ENCODE measurements at regions not wholly inside any gene's neighbourhood (a gene's known extent, or its start where the extent isn't known, plus 50 kb on each side); places are given as distances from the start of the nearest gene placed in this dataset.
"Not testable (repeated sequence)": the region's sequence is repeated elsewhere in the genome, so short reads cannot be mapped to it uniquely, and the experiment has no call there.

DNA sequence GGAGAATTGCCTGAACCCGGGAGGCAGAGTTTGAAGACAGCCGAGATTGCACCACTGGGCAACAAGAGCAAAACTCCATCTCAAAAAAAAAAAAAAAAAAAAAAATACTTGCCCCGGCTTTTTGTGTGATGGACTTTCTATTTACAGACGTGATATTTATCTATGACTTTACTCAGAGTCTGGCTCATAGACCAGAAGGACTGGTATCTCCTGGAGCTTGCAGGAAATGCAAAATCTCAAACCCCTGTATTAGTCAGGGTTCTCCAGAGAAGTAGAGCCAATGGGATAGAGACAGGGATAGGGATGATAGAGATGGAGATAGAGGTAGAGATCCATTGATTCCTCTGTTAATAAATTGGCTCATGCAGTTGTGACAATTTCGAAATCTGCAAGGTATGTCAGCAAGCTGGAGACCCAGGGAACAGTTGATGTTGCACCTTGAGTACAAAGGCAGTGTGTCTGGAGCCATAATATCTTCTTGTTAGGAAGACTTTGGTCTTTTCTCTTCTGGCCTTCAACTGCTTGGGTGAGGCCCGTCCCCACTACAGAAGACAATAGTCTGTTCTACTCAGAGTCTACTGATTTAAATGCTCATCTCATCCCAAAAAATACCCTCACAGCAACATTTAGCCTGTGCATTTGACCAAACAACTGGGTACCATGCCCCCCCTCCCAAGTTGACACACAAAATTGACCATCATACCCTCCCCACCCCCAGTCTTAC lies 195.4 kb upstream of the MSX2 start:
- DNase-seq = no peak

DNA sequence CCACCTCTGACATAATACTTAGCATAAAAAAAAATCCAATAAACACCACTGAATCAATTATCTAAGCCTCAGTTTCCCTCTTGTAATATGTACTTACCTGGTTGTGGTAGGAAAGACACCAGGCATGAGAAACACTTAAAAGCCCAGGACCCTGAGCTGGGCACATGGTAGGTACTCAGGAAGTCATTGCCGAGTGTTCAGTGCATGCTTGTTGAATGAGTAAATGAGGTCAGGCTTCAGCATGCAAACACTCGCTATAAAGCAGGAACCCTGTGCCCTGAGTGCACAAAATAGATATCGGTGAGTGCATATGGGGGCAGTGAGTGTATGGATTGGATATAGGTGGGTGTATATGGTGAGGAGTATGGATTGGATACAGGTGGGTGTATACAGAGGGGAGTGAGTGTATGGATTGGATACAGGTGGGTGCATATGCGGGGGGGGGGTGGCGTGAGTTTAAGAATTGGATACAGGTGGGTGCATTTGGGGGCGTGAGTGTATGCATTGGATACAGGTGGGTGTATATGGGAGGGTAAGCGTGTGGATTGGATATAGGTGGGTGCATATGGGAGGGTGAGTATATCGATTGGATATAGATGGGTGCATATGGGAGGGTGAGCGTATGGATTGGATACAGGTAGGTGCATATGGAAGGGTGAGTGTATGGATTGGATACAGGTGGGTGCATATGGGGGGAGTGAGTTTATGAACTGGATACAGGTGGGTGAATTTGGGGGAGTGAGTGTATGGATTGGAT lies 194.3 kb upstream of the MSX2 start:
- no peak for DNase-seq

DNA sequence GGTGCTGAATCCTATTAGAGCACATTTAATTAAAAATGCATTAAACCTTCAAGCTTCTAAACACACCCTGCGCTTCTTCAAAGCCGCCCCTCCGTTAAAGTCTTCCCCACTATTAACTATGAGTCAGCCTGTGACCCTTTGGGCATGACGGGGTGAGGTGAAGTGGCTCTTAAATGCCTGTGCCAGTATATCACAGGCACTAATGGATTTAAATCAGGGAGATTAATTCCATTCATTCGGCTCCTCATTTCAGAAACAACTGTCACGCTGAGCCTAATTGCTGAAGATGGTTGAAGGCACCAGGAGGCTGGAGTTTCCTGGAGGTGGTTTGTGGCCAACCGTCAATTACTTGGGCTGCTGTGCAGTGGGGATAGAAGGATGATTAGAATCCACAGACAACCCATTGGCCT lies 192.6 kb upstream of the MSX2 start:
- peak; percentile 81 for DNase-seq

DNA sequence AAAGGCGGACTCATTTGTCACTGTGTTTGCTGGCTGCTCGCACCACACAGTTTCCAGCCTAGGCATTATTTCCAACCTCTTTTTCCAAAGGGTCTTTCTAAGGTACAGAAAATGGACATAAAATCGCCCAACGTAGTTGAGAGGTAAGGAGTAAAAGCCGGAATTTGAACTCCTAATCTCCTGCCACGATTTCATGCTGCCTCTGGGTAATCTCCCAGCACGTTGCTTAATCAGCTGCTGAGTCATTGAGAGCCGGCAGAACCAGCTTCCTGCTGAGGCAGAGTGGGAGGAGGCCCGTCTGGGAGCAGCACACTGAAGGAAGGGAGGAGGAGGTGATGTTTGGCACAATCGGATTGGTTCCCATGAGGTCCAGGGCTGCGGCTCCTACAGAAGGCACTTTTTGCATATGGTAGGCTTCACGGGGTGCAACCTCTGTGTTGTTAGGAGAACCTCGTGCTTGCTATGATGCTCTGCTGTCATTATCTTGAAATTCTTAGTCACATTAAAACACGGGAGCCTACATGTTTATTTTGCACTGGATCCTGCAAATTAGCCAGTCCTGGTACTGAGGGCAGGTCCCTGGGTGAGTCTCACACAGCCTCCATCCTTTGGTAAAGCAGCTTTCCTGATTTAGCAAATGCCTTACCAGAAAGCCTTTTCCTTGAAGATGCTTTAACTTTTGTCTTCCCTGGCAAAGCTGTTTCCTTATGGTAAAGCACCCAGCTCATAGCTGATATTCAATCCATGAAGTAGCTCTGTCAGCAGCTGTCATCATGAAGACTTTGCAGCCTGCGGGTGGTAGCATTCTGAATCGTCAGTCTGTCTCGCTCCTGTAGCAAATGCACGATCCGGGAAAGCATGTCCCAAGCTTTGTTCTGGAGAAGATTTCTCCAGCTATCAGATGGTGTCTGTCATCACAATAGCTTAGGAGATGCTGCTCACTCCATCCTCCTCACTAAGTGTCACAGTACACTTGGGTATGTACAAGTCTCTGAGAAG lies 191.6 kb upstream of the MSX2 start:
- DNase-seq = peak; percentile 69

DNA sequence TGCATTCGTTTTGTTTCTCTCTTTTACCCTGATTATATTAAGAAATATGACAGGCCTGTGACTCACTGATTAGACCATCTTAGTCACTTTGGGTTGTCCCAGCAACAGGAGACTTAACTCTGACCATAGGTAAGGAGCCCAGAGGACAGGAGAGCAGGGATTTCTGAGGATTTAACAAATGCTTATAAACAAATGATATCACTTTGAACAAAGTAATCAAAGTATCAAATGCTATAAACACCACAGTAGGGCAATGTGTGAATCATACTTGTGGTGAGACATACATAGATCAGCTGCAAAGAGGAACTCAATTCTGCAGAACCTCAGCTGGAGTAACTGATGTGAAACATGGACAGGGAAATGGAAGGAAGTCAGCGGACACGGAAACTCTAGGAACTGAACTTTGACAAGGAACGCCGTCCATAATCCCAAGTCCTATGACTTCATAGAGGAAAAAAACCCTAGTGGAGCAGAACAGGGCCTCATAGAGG lies 190.6 kb upstream of the MSX2 start:
- no peak for DNase-seq

DNA sequence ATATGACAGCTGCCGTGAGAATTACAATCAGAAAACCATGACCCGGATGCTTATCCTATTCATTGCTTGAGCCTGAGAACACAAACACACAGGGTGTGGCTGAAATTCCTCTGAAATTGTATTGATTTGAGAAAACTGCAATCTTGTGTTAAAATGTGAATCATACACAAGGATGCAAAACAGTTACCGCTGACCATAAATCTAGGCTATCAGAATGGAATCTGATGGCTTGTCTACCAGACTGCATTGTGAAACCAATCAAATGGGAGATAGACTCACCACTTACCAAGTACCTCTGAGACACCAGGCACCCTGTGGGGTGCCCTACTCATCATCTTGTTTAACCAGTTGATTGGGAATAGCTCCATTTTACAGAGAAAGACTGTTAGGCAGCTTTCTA lies 188.7 kb upstream of the MSX2 start:
- DNase-seq = no peak

DNA sequence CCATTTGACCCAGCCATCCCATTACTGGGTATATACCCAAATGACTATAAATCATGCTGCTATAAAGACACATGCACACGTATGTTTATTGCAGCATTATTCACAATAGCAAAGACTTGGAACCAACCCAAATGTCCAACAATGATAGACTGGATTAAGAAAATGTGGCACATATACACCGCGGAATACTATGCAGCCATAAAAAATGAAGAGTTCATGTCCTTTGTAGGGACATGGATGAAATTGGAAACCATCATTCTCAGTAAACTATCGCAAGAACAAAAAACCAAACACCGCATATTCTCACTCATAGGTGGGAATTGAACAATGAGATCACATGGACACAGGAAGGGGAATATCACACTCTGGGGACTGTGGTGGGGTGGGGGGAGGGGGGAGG lies 184.6 kb upstream of the MSX2 start:
- DNase-seq = not testable (repeated sequence)

DNA sequence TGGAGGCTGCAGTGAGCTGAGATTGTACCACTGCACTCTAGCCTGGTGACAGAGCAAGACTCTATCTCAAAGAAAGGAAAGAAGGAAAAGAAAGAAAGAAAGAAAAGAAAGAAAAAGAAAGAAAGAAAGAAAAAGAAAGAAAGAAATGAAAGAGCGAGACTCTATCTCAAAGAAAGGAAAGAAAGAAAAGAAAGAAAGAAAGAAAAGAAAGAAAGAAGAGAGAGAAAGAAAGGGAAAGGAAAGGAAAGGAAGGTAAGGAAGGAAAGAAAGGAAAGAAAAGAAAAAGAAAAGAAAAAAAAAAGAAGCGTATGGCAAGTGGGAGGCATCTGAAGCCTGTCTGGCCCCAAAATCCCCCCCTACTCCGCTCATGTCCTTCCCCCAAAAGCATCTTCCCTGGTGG lies 182.3 kb upstream of the MSX2 start:
- no peak for DNase-seq

DNA sequence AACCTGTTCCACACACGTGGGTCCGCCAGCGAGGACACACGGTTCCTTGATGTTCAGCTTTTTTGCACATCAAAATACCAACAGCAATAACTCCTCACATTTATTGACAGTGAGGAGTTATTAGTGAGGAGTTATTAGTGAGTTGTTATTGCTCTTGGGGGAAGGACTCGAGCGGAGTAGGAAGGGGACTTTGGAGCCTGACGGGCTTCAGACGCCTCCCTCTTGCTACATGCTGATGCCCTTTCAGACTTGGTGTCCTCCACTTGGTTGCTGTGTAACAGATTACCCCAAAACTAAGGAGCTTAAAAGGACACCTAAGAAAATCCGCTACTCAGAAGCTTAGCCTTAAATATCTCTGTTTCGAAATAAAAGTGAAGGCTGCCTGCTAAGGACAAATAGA lies 181.9 kb upstream of the MSX2 start:
- DNase-seq = no peak

DNA sequence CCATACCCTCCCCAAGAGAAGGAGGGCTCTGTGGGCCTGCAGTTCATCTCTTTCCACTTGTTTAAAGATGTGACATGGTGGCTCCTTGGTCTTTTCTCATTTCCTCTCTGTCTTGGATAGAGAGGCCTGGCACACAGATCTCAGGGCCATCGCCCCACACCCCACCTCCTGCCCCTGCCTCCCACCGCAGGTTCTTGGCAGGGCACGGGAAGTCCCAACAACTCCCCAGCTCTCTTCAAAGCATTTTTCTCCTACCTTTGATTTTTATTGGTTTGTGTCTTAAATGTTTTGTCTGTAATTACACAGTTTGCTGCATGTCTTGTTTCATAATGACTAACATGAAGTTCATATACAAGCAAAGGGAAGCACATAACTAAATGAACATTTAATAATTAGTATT lies 178.5 kb upstream of the MSX2 start:
- no peak for DNase-seq

DNA sequence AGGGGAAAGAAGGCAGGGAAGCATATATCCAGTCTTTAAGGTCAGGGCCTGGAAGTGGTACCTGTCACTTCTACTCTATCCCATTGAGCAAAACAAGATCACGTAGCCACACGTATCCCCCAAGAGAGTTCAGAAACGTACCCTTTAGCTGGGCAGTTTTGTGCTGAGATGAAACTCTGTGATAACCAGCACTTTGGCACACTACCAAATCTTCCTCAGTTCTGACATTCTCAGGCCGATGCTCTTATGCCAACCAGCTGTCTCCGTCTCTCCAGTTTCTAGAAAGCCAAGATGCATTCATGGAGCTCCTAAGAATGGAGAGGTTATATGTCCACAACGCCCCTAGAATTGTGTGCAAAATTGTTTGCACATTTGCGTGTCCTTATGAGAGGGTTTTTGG lies 176.6 kb upstream of the MSX2 start:
- no peak for DNase-seq

DNA sequence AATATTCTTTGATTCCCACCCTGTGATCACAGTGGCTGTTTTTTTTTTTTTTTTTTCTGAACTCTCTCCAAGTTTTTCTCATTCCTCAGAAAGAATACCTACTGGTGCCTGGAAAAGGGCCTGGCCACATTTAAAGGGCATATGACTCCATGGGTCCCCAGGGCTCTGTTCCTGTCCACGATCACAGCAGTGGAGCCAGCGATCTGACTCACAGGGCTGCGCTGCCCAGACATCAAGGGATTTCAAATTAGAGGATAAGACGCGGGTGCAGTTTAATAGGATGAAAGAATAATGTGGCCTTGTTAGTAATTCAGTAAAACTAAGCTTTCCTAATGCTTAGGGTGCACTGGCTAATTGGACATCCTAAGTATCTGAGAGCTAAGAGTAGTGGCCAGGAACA lies 175.1 kb upstream of the MSX2 start:
- DNase-seq = no peak

DNA sequence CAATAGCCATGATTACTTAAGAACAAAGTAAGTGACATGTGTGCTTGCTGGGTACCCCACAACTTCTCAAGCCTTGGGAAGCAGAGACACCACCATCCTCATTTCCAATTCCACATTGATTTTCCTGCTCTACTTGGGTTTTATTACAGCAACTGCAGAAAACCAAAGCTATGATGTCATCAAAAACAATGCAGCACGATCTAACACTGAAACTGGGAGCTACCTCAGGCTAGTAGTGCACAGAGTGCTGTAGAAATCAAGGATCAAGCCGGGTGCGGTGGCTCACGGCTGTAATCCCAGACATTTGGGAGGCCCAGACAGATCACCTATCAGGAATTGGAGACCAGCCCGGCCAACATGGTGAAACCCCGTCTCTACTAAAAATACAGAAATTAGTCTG lies 174.4 kb upstream of the MSX2 start:
- DNase-seq = no peak

DNA sequence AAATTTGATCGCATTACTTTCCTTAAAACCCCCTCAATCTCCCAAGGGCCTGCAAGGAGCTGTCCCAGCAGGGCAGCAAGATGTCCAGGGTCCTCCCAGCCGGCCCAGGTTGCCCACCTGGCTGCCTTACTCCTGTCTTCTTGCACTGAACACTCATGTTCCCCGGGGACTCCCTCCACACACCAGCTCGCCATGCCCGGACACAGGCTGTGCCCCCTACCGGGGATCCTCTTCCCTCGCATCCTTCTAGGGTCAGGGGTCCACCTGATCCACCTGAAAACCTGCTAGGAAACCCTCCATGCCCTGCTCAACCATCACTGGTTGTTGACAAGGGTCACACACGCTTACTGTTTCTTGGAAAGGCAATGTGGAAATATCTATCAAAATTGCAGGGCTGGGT lies 172.0 kb upstream of the MSX2 start:
- DNase-seq = no peak

DNA sequence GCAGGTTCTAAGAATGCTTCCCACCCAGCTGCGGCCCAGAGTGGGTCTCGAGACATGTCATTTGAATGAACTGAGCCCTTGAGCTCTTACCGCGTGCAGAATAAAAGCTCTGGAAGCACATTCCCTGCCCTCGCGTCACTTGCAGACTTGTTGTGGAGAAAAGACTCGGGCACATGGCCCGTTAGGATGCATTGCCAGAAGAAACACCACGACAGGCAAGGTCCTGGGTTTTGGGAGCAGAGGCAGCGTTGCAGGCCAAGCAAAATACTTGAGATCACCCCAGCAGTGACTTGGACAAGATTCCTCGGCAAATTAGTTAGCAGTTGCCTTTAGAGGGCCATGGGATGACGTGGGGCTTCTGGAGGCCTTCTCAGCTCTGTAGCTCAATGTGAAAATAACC lies 170.8 kb upstream of the MSX2 start:
- no peak for DNase-seq

DNA sequence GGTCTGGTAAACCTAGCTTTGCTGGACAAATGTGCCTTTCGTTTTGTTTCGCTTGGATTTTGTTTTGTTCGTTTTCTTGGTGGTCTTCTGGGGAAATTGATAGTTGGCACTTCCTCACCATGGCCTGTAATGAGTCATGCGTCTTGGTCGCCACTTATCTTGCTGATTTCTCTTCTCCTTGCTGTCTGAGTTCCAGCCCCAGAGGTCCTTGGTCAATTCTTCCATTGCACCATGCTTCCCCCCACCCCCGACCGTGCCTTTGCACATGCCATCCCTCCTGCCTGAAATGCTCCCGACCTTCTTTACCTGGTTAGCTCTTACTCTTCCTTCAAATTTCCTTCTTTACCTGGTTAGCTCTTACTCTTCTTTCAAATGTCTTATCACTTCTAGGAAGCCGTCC lies 168.7 kb upstream of the MSX2 start:
- no peak for DNase-seq

DNA sequence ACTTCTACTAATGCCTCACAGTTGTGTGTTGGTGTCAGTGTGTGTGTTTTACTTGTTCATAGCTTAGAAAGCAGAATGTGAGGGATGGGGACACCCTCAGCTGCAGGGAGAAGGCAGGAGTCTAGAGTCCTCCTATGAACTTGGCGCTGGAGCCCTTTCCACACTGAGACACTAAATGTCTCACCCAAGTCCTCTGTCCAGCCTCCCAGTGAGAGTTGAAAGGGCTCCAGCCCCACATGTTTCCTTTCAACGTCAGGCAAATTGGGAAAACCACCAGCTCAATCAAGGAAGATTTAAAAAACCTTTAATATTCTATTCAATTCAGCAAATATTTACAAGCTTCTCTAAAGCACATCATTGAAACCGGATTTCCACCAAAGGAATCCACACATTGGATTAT lies 167.6 kb upstream of the MSX2 start:
- no peak for DNase-seq

DNA sequence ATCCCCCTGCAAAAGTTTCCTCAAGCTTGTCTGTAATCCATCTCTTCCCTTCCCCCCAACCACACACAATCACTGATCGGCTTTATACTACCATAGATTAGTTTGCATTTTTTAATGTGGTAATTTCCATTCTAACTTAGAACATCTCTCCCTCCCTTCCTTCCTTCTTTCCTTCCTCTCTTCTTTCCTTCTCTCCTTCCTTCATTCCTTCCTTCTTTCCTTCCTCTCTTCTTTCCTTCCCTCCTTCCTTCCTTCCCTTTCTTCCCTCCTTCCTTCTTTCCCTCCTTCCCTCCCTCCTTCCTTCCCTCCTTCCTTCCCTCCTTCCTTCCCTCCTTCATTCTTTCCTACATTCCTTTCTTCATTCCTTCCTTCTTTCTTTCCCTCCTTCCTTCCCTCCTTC lies 166.2 kb upstream of the MSX2 start:
- no peak for DNase-seq

DNA sequence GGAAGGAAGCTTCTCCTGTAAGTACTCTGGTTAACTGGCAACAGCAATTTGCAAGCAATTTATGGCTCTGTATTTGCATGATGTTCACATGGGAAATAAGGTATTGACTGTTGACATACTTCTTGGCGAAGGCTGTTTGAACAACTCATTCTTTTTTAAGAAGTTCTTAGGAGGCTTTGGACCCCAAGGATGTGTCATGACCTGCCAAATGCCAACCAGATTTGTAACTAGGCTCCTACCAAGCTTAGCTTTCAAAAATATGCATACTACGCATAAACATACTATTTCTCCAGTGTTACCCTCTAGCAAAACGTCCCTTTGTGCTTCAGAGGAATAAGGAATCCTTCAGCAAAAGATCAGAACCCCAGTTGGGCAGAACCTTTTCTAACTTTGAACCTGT lies 165.2 kb upstream of the MSX2 start:
- DNase-seq = no peak

DNA sequence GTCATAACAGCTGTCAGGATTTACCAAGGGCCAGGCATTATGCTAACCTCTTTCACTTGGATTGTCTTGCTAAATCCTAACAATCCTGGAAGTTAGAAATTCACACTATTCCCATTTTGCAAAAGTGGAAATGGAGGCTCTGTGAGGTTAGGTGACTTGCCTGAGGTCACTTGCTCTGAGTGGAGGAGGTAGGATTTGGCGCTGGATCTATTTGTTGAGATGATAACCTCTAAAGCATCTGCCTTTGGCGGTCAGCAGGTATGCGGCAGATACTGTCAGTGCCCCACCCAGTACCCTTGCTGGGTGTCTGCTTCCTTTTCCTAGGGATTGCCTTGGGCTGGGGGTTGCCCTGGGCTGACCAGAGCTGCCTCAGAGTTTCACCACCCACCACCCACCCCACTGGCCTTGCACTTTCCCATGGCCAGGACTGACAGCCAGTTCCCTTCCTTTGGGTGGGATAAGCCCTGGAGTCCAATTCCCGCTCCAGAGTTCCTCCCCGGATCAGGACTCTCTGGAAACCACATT lies 164.8 kb upstream of the MSX2 start:
- DNase-seq = no peak

DNA sequence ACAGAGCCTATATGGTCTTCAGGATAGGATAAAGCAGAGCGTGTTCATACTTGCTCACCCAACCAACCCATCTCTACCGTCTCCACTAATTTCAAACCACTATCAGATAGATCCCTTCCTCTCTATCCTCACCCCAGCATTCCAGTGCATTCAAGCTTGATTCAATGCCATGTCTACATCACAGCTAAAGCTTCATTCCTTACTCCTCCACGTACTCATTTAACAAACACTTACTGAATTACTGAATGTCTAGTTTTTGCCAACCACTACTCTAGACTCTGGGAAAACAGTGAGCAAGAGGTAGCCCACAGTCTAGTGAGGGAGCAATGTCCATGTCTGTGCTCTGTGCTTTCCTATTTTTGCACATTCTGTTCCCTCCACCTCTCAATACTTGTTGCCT lies 163.5 kb upstream of the MSX2 start:
- no peak for DNase-seq

DNA sequence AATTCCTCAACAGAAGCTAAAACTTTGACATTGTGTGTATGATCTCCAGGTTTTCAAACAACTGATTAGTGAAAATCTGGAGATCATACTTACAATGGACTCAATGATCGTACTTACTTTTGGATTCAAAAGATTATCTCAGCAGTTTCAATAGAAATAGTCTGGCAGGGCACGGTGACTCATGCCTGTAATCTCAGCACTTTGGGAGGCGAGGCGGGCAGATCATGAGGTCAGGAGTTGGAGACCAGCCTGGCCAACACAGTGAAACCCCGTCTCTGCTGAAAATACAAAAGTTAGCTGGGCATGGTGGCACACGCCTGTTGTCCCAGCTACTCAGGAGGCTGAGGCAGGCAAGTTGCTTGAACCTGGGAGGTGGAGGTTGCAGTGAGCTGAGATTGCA lies 161.3 kb upstream of the MSX2 start:
- not testable (repeated sequence) for DNase-seq

DNA sequence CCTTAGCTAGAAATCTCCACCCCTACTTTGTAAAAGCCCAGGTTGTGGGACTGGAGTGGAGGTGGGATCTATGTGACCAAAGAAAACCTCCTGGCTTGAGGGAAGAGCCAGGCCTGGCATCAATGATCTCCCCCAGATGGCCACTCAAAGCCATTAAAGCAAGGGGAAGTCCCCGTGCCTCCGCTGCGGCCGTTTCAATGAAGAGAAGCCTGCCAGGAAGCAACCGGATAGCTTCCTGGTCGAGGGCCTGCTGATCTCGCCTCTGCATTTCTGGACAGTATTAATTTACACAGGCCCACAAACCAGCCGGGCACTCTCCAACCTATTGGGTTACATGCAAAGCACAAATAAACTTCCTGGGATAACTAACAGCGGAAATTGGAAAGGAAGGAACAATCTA lies 160.5 kb upstream of the MSX2 start:
- no peak for DNase-seq
